DOHH2 (cell line): ENCODE measurements at regions not wholly inside any gene's neighbourhood (a gene's known extent, or its start where the extent isn't known, plus 50 kb on each side); places are given as distances from the start of the nearest gene placed in this dataset.
"Not testable (repeated sequence)": the region's sequence is repeated elsewhere in the genome, so short reads cannot be mapped to it uniquely, and the experiment has no call there.

Experiments
- H3F3A ChIP-seq: fragments of 200-600 bp; sonication (generic), shearing (Covaris generic); 2 replicates; pipeline ENCODE4 v1.6.0; 2016; ENCODE audit warnings: antibody characterized with exemption, mild to moderate bottlenecking; ENCODE audit not compliant: control insufficient read depth, insufficient read depth
- H3K27ac ChIP-seq: fragments of 200-600 bp; sonication (generic); 2 replicates; pipeline ENCODE4 v1.5.1; 2014; ENCODE audit warnings: low read depth, mild to moderate bottlenecking, low read length, moderate library complexity
- H3K27me3 ChIP-seq: fragments of 200-600 bp; sonication (generic); 2 replicates; pipeline ENCODE4 v1.6.1; 2014; ENCODE audit warnings: mild to moderate bottlenecking, low read length, mixed read lengths; ENCODE audit not compliant: control insufficient read depth
- H3K36me3 ChIP-seq: fragments of 200-600 bp; sonication (generic); 2 replicates; pipeline ENCODE4 v1.6.1; 2014; ENCODE audit warnings: mild to moderate bottlenecking, low read length, moderate library complexity, mixed read lengths; ENCODE audit not compliant: control insufficient read depth
- H3K4me1 ChIP-seq: fragments of 200-600 bp; sonication (generic); 2 replicates; pipeline ENCODE4 v1.6.1; 2014; ENCODE audit warnings: mild to moderate bottlenecking, low read length, mixed read lengths; ENCODE audit not compliant: control insufficient read depth
- H3K4me2 ChIP-seq: fragments of 200-600 bp; sonication (generic); 2 replicates; pipeline ENCODE4 v1.6.0; 2014; ENCODE audit warnings: mild to moderate bottlenecking, low read length, moderate library complexity
- H3K4me3 ChIP-seq: fragments of 200-600 bp; sonication (generic); 2 replicates; pipeline ENCODE4 v1.5.1; 2014; ENCODE audit warnings: mild to moderate bottlenecking, low read length, mixed read lengths
- H3K79me2 ChIP-seq: fragments of 200-600 bp; sonication (generic); 2 replicates; pipeline ENCODE4 v1.6.1; 2014; ENCODE audit warnings: mild to moderate bottlenecking, low read length, mixed read lengths; ENCODE audit not compliant: control insufficient read depth
- H3K9me2 ChIP-seq: fragments of 200-600 bp; sonication (generic); replicated peaks from 2 replicates; pipeline ENCODE4 v1.6.1; 2014; ENCODE audit warnings: mild to moderate bottlenecking, low read length, mixed read lengths; ENCODE audit not compliant: control insufficient read depth
- H3K9me3 ChIP-seq: fragments of 200-600 bp; sonication (generic); 2 replicates; pipeline ENCODE4 v1.6.1; 2014; ENCODE audit warnings: antibody characterized with exemption, low read length, mixed read lengths; ENCODE audit not compliant: control insufficient read depth, insufficient read depth
- H4K20me1 ChIP-seq: fragments of 200-600 bp; sonication (generic); 2 replicates; pipeline ENCODE4 v1.6.0; 2014; ENCODE audit warnings: low read depth, mild to moderate bottlenecking, antibody characterized with exemption, low read length, moderate library complexity; ENCODE audit not compliant: control insufficient read depth, insufficient read depth
- EZH2phosphoT487 ChIP-seq: fragments of 200-600 bp; sonication (generic); IDR thresholded peaks from 2 replicates; pipeline ENCODE4 v1.6.1; 2017; ENCODE audit warnings: borderline replicate concordance, mild to moderate bottlenecking, antibody characterized with exemption, low read length, moderate library complexity, mixed read lengths
- TF ChIP-seq, protein P1 (sequence below): fragments of 200-600 bp; sonication (generic); IDR thresholded peaks from one replicate; pipeline ENCODE4 v1.5.1; 2014; ENCODE audit warnings: antibody characterized with exemption, mild to moderate bottlenecking, low read depth, low read length; ENCODE audit not compliant: poor library complexity, severe bottlenecking

DNA sequence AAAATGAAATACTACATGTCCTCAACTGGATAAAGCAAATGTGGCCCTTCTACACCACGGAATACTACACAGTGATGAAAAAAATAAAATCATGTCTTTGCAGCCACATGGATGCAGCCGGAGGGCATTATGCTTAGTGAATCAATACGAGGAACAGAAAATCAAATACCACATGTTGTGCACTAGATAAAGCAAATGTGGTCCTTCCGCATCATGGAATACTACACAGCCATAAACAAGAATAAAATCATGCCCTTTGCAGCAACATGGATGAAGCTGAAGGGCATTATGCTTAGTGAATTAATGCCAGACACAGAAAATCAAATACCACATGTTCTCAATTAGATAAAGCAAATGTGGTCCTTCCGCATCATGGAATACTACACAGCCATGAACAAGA, 204.4 kb downstream of the GOLGA6L6 start:
- H3K4me3 ChIP-seq, H3K27ac ChIP-seq, H4K20me1 ChIP-seq, H3K4me1 ChIP-seq, H3F3A ChIP-seq, H3K79me2 ChIP-seq, H3K27me3 ChIP-seq, H3K9me2 ChIP-seq, H3K4me2 ChIP-seq, H3K36me3 ChIP-seq: not testable (repeated sequence)
- peaks cover 34% of the 10 kb centered on the region for H3K9me3 ChIP-seq

DNA sequence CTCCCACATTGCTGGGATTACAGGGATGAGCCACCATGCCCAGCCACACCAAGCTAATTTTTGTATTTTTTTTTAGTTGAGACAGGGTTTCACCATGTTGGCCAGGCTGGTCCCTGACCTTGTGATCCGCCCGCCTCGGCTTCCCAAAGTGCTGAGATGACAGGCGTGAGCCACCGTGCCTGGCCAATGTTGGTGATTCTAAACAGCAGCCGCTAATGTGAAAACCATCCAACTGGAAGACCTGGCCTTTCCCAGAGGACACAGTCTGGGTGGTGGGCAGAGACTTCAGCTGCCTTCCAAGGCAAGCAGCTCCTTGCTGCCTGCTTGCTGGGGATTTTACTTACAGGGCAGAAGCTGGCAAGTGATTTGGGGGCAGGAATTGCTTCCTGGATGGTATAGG, 207.1 kb downstream of the GOLGA6L6 start:
- H3F3A ChIP-seq, H3K4me1 ChIP-seq, H3K36me3 ChIP-seq, H3K27me3 ChIP-seq, H4K20me1 ChIP-seq, H3K9me2 ChIP-seq, H3K4me2 ChIP-seq, H3K9me3 ChIP-seq, H3K4me3 ChIP-seq, H3K27ac ChIP-seq, H3K79me2 ChIP-seq: not testable (repeated sequence)

DNA sequence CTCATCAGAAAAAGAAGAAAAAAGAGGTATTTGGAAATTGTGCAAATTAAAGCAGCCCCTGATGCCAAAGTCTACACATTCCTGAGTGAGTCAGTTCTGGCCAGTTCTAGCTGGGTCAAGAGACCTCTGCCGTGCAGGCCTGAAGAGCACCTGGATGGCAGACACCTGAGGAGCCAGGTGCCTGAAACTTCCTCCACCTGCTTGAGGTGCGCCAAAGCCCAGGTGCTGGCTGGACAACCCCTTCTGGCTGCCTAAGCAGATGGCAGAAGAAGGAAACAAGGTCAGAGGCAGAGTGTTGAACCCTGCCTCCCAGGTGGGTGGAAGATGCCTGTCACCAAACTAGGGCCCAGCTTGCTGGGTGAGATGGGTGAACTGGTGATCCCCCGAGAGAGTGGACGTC, 215.8 kb downstream of the GOLGA6L6 start:
- not testable (repeated sequence) for H3K27ac ChIP-seq, H3K9me3 ChIP-seq, H3K9me2 ChIP-seq, H3K27me3 ChIP-seq, H4K20me1 ChIP-seq, H3K79me2 ChIP-seq, H3F3A ChIP-seq, H3K4me1 ChIP-seq, H3K4me3 ChIP-seq, H3K4me2 ChIP-seq, H3K36me3 ChIP-seq

DNA sequence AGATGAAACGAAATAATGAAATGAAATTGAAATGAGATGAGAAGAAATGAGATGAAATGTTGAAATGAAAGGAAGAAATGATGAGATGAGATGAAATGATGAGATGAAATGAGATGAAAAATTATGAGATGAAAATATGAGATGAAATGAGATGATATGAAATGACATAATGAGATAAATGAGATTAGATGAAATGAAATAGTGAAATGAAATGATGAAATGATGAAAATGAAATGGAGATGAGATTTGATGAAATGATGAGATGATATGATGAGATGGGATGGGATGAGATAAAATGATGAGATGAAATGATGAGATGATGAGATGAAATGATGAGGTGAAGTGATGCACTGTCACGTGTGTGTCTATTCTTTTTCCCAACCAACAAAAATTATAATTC, 224.5 kb downstream of the GOLGA6L6 start:
- not testable (repeated sequence) for H3K27me3 ChIP-seq, H3K4me3 ChIP-seq, H3K4me2 ChIP-seq, H3K27ac ChIP-seq, H3K79me2 ChIP-seq, H3F3A ChIP-seq, H3K4me1 ChIP-seq, H3K9me2 ChIP-seq, H3K36me3 ChIP-seq, H3K9me3 ChIP-seq, H4K20me1 ChIP-seq

DNA sequence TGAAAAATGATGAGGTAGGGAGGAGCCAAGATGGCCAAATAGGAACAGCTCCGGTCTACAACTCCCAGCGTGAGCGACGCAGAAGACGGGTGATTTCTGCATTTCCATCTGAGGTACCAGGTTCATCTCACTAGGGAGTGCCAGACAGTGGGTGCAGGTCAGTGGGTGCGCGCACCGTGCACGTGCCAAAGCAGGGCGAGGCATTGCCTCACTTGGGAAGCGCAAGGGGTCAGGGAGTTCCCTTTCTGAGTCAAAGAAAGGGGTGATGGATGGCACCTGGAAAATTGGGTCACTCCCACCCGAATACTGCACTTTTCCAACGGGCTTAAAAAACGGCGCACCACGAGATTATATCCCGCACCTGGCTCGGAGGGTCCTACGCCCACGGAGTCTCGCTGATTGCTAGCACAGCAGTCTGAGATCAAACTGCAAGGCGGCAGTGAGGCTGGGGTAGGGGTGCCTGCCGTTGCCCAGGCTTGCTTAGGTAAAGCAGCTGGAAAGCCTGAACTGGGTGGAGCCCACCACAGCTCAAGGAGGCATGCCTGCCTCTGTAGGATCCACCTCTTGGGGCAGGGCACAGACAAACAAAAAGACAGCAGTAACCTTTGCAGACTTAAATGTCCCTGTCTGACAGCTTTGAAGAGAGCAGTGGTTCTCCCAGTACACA, 230.5 kb downstream of the GOLGA6L6 start:
- not testable (repeated sequence) for H3K9me3 ChIP-seq, H3K4me3 ChIP-seq, H3K36me3 ChIP-seq, H3K27me3 ChIP-seq, H3K4me1 ChIP-seq, H3K4me2 ChIP-seq, H3F3A ChIP-seq, H4K20me1 ChIP-seq, H3K9me2 ChIP-seq, H3K79me2 ChIP-seq, H3K27ac ChIP-seq

DNA sequence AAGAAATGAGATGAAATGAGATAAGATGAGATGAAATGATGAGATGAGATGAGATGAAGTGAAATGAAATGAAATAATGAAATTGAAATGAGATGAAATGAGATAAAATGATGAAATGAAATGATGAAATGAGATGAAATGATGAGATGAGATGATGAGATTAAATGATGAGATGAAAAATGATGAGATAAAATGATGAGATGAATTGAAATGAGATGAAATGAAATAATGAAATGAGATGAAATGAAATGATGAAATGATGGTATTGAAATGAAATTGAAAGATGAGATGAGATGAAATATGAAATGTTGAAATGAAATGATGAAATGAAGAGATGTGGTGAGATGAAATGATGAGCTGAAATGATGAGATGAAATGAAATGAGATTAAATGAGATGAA, 231.0 kb downstream of the GOLGA6L6 start:
- Histone ChIP-seq H3K4me3 (no peak overlapping the region), H3K79me2 (no peaks in the 10 kb centered on the region), H3K36me3 (no peaks in the 10 kb centered on the region), H3F3A (no peaks in the 10 kb centered on the region), H3K9me3 (peaks cover 11% of the 10 kb centered on the region; the same call in 1 of the 2 replicates), H3K27ac (no peak overlapping the region), H4K20me1 (no peaks in the 10 kb centered on the region), H3K9me2 (no peaks in the 10 kb centered on the region), H3K27me3 (no peaks in the 10 kb centered on the region), H3K4me2 (no peak overlapping the region), H3K4me1 (no peaks in the 10 kb centered on the region)
- TF ChIP-seq, protein P1, sequence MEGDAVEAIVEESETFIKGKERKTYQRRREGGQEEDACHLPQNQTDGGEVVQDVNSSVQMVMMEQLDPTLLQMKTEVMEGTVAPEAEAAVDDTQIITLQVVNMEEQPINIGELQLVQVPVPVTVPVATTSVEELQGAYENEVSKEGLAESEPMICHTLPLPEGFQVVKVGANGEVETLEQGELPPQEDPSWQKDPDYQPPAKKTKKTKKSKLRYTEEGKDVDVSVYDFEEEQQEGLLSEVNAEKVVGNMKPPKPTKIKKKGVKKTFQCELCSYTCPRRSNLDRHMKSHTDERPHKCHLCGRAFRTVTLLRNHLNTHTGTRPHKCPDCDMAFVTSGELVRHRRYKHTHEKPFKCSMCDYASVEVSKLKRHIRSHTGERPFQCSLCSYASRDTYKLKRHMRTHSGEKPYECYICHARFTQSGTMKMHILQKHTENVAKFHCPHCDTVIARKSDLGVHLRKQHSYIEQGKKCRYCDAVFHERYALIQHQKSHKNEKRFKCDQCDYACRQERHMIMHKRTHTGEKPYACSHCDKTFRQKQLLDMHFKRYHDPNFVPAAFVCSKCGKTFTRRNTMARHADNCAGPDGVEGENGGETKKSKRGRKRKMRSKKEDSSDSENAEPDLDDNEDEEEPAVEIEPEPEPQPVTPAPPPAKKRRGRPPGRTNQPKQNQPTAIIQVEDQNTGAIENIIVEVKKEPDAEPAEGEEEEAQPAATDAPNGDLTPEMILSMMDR, result no peak
- no peak for TF ChIP-seq EZH2phosphoT487

DNA sequence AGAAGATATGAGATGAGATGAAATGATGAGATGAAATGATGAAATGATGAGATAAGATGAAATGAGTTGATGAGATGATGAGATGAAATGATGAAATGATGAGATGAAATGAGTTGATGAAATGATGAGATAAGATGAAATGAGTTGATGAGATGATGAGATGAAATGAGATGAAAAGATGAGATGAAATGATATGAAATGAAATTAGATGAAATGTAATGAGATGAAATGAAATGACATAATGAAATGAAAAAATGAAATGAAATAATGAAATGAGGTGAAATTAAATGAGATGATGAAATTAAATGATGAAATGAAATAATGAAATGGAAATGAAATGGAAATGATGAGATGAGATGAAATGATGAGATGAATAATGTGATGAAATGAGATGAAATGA, 231.6 kb downstream of the GOLGA6L6 start:
- not testable (repeated sequence) for H3K36me3 ChIP-seq, H3K4me1 ChIP-seq

More for the DNA sequence above, 231.6 kb downstream of the GOLGA6L6 start:
- peaks cover 11% of the 10 kb centered on the region; the same call in 1 of the 2 replicates for H3K9me3 ChIP-seq
- not testable (repeated sequence) for H3K4me3 ChIP-seq, H3F3A ChIP-seq, H3K4me2 ChIP-seq, H4K20me1 ChIP-seq, H3K9me2 ChIP-seq, H3K27me3 ChIP-seq, H3K27ac ChIP-seq, H3K79me2 ChIP-seq
